ENCODE measurements at regions not wholly inside any gene's neighbourhood (a gene's known extent, or its start where the extent isn't known, plus 50 kb on each side); places are given as distances from the start of the nearest gene placed in this dataset.
A peak's percentile ranks its signal among the peaks of the same experiment; 100 is the strongest.

- Histone ChIP-seq H3K4me1 (no peaks in the 10 kb centered on the region), H3K27ac (no peak overlapping the region), H3K9me3 (replicated peaks) (no peaks in the 10 kb centered on the region), H3K36me3 (no peaks in the 10 kb centered on the region), H3K4me3 (no peak overlapping the region), H3K27me3 (no peaks in the 10 kb centered on the region)
- DNase-seq, result no peak
Measured at GRCh38 chr4:100786481-100786880, 268.7 kb upstream of the EMCN start.

GRCh38 chr4:100782356-100782755, 264.5 kb upstream of the EMCN start:
- Histone ChIP-seq H3K27ac (no peak overlapping the region), H3K4me1 (no peaks in the 10 kb centered on the region), H3K27me3 (no peaks in the 10 kb centered on the region), H3K4me3 (no peak overlapping the region), H3K36me3 (no peaks in the 10 kb centered on the region), H3K9me3 (replicated peaks) (no peaks in the 10 kb centered on the region)
- DNase-seq, result no peak

GRCh38 chr4:100781435-100781834, 263.6 kb upstream of the EMCN start:
- no peaks in the 10 kb centered on the region for H3K9me3 ChIP-seq (replicated peaks)

GRCh38 chr4:100780126-100780525, 262.3 kb upstream of the EMCN start:
- H3K36me3 ChIP-seq, result no peaks in the 10 kb centered on the region
- H3K27me3 ChIP-seq, result no peaks in the 10 kb centered on the region
- H3K9me3 ChIP-seq (replicated peaks), result no peaks in the 10 kb centered on the region
- no peak overlapping the region for H3K27ac ChIP-seq
- H3K4me1 ChIP-seq, result no peaks in the 10 kb centered on the region
- DNase-seq, result no peak
- no peak overlapping the region for H3K4me3 ChIP-seq

More at GRCh38 chr4:100781435-100781834, 263.6 kb upstream of the EMCN start:
- Histone ChIP-seq H3K4me3 (no peak overlapping the region), H3K27ac (no peak overlapping the region), H3K36me3 (no peaks in the 10 kb centered on the region), H3K27me3 (no peaks in the 10 kb centered on the region), H3K4me1 (no peaks in the 10 kb centered on the region)
- no peak for DNase-seq

GRCh38 chr4:100778431-100778830, 260.6 kb upstream of the EMCN start:
- no peak overlapping the region for H3K27ac ChIP-seq
- H3K4me3 ChIP-seq, result no peak overlapping the region

GRCh38 chr4:100762738-100763137, 244.9 kb upstream of the EMCN start:
- Histone ChIP-seq H3K27ac (no peak overlapping the region), H3K9me3 (replicated peaks) (no peaks in the 10 kb centered on the region), H3K4me3 (no peak overlapping the region), H3K27me3 (no peaks in the 10 kb centered on the region), H3K36me3 (no peaks in the 10 kb centered on the region), H3K4me1 (no peaks in the 10 kb centered on the region)
- DNase-seq, result no peak

More at GRCh38 chr4:100778431-100778830, 260.6 kb upstream of the EMCN start:
- Histone ChIP-seq H3K27me3 (no peaks in the 10 kb centered on the region), H3K9me3 (replicated peaks) (no peaks in the 10 kb centered on the region), H3K4me1 (no peaks in the 10 kb centered on the region), H3K36me3 (no peaks in the 10 kb centered on the region)
- DNase-seq, result no peak

GRCh38 chr4:100754751-100755150, 236.9 kb upstream of the EMCN start:
- DNase-seq, result no peak
- Histone ChIP-seq H3K4me3 (no peak overlapping the region), H3K36me3 (no peaks in the 10 kb centered on the region), H3K9me3 (replicated peaks) (no peaks in the 10 kb centered on the region), H3K27ac (no peak overlapping the region), H3K27me3 (no peaks in the 10 kb centered on the region), H3K4me1 (no peaks in the 10 kb centered on the region)

- Histone ChIP-seq H3K27me3 (no peaks in the 10 kb centered on the region), H3K27ac (no peak overlapping the region), H3K36me3 (no peaks in the 10 kb centered on the region), H3K4me3 (no peak overlapping the region), H3K4me1 (no peaks in the 10 kb centered on the region), H3K9me3 (replicated peaks) (no peaks in the 10 kb centered on the region)
- no peak for DNase-seq
Measured at GRCh38 chr4:100746141-100746739, 228.4 kb upstream of the EMCN start.

- no peak overlapping the region for H3K4me3 ChIP-seq
- no peak overlapping the region for H3K27ac ChIP-seq
- H3K9me3 ChIP-seq (replicated peaks), result no peaks in the 10 kb centered on the region
- H3K27me3 ChIP-seq, result no peaks in the 10 kb centered on the region
- no peaks in the 10 kb centered on the region for H3K36me3 ChIP-seq
- peak in 1 of 2 experiments; percentile 23 for DNase-seq
- peaks cover 6% of the 10 kb centered on the region for H3K4me1 ChIP-seq
Measured at GRCh38 chr4:100742045-100742444, 224.2 kb upstream of the EMCN start.

GRCh38 chr4:100739426-100739825, 221.6 kb upstream of the EMCN start:
- Histone ChIP-seq H3K4me3 (no peak overlapping the region), H3K4me1 (peaks cover 15% of the 10 kb centered on the region), H3K27ac (no peak overlapping the region), H3K36me3 (no peaks in the 10 kb centered on the region), H3K27me3 (no peaks in the 10 kb centered on the region), H3K9me3 (replicated peaks) (0 out of 2 replicates have a peak, but pooled peaks cover under 1% of the 10 kb centered on the region)
- DNase-seq, result no peak

- Histone ChIP-seq H3K4me3 (no peak overlapping the region), H3K27me3 (no peaks in the 10 kb centered on the region), H3K4me1 (peaks cover 15% of the 10 kb centered on the region), H3K9me3 (replicated peaks) (0 out of 2 replicates have a peak, but pooled peaks cover 5% of the 10 kb centered on the region), H3K27ac (no peak overlapping the region), H3K36me3 (no peaks in the 10 kb centered on the region)
- DNase-seq, result peak in 1 of 2 experiments; percentile 28
Measured at GRCh38 chr4:100738196-100739165, 220.7 kb upstream of the EMCN start.

- H3K27ac ChIP-seq, result peak overlapping the region; percentile 47
- H3K36me3 ChIP-seq, result no peaks in the 10 kb centered on the region
- peak; percentile 24 to 57 for DNase-seq
- H3K27me3 ChIP-seq, result no peaks in the 10 kb centered on the region
- 0 out of 2 replicates have a peak, but pooled peaks cover 5% of the 10 kb centered on the region for H3K9me3 ChIP-seq (replicated peaks)
- H3K4me3 ChIP-seq, result no peak overlapping the region
- peaks cover 15% of the 10 kb centered on the region for H3K4me1 ChIP-seq
Measured at GRCh38 chr4:100736641-100737451, 219.0 kb upstream of the EMCN start.

GRCh38 chr4:100728861-100729260, 211.0 kb upstream of the EMCN start:
- Histone ChIP-seq H3K4me3 (no peak overlapping the region), H3K9me3 (replicated peaks) (0 out of 2 replicates have a peak, but pooled peaks cover 2% of the 10 kb centered on the region), H3K27me3 (no peaks in the 10 kb centered on the region), H3K36me3 (no peaks in the 10 kb centered on the region), H3K4me1 (no peaks in the 10 kb centered on the region), H3K27ac (no peak overlapping the region)
- DNase-seq, result no peak

- H3K27ac ChIP-seq, result no peak overlapping the region
- no peak for DNase-seq
Measured at GRCh38 chr4:100722866-100723459, 205.1 kb upstream of the EMCN start.

More at GRCh38 chr4:100722866-100723459, 205.1 kb upstream of the EMCN start:
- Histone ChIP-seq H3K4me1 (no peaks in the 10 kb centered on the region), H3K36me3 (no peaks in the 10 kb centered on the region), H3K4me3 (no peak overlapping the region), H3K27me3 (no peaks in the 10 kb centered on the region), H3K9me3 (replicated peaks) (no peaks in the 10 kb centered on the region)
